ENCODE measurements at regions not wholly inside any gene's neighbourhood (a gene's known extent, or its start where the extent isn't known, plus 50 kb on each side); places are given as distances from the start of the nearest gene placed in this dataset.
A peak's percentile ranks its signal among the peaks of the same experiment; 100 is the strongest.
"Not testable (repeated sequence)": the region's sequence is repeated elsewhere in the genome, so short reads cannot be mapped to it uniquely, and the experiment has no call there.

- no peak for DNase-seq (ENCODE audit: low spot score)
These were observed 131.6 kb downstream of the GLUL start for GRCh38 chr1:182259968-182260367.

GRCh38 chr1:182259229-182259872 lies 132.2 kb downstream of the GLUL start:
- DNase-seq (ENCODE audit: low spot score), result peak; percentile 85

DNA sequence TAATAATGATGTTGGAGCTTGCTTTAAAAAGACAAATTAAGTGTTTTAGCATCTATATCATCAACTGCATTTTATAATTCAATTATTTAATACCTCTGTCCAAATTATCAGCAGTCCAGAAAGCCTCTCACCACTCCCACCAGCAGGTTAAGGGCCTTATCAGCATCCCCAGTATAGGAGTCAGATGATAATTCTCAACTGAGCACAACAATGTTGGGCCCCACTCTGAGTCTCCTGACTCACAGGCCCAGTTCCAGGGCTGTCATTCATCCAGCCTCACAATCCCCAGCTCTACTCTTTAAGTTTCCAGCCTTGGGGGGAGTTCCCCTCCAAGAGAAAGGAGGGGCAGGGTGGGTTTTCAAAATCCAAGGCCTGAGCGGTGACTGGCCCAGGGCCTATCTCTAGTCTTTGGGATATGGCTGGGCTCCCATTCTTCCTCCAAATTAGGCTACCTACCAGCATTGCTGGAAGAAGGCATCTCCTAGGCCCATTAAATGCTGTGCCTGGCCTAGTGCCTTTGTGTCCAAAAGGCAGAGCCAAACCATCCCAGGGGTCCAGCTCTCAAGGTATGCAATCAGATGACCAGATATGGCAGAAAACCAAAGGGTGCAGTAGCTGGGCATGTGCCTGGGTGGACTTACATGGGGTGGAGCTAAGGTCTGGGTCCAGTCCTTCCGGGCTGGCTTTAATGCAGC lies 134.1 kb downstream of the GLUL start:
- DNase-seq (ENCODE audit: low spot score), result no peak

- no peak for DNase-seq (ENCODE audit: low spot score)
These were observed 134.7 kb downstream of the GLUL start for GRCh38 chr1:182256931-182257330.

- no peak for DNase-seq (ENCODE audit: low spot score)
These were observed 136.1 kb downstream of the GLUL start for GRCh38 chr1:182255494-182255893.

DNA sequence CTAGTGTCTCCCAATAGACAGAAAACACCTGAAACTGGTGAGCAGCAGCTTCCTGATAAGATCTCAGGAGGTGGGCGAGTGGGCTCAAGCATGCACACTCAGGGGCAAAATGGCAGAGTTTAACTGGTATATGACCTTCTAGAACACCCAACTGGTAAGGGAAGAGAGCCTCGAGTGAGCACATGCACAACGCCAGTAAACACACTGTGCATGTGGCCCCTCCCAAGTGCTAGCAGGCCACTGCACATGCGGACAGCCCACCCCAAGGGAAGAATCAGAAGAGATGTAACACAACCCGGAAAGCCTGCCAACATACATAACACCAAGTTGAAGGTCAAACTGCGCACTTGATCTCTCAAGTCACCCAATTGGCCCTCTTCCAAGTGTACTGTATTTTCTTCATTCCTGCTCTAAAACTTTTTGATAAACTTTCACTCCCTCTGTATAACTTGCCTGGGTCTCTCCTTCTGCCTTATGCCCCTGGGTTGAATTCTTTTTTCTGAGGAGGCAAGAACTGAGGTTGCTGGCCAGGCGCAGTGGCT lies 138.2 kb downstream of the GLUL start:
- DNase-seq (ENCODE audit: low spot score), result no peak

- DNase-seq (ENCODE audit: low spot score), result no peak
These were observed 140.0 kb downstream of the GLUL start for GRCh38 chr1:182251561-182251960.

DNA sequence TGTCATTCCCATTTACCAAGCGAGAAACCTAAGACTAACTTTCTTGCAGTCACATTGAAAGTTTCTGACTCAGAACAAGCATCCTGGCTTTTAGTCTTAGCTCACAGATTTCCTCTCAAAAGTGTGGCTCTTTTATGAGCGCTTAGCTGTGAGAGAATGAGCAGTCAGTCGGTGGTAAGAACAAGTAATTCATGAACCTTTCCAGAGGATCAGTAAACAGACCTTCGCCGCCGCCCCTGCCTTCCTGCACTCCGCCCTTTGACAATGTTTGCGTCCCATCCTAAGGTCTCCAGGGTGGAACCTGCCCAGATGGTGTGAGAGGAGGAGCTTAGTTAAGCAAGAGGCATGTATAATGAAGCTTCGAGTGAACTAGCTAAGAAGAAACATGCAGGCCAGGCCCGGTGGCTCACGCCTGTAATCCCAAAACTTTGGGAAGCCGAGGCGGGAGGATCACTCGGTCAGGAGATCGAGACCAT lies 142.4 kb downstream of the GLUL start:
- no peak for DNase-seq (ENCODE audit: low spot score)

DNA sequence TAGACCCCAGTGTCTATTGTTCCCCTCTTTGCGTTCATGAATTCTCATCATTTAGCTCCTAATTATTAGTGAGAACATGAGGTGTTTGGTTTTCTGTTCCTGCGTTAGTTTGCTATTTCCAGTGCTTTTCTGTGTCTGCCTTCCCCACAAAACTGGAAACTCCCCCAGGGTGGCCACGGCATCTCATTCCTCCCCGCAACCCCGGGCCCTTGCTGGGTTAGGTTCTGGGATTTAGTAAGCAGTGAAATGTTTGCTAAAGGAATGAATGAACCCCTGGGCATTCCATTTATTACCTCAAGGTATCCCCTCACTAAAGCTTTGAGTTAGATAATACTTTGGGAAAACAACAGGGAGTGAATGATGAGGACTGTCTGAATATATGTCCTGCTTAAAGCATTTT lies 142.9 kb downstream of the GLUL start:
- no peak for DNase-seq (ENCODE audit: low spot score)

DNA sequence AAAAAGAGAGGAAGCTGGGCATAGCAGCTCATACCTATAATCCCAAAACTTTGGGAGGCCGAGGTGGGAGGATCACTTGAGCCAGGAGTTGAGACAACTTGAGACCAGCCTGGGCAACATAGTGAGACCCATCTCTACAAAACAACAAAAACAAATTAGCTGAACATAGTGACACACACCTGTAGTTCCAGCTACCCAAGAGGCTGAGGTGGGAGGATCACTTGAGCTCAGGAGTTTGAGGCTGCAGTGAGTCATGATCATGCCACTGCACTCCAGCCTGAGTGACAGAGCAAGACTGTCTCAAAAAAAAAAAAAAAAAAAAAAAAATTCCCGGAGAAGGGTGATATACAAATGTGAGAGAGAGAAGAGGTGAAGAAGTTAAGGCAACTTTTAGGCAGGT lies 143.8 kb downstream of the GLUL start:
- not testable (repeated sequence) for DNase-seq (ENCODE audit: low spot score)

DNA sequence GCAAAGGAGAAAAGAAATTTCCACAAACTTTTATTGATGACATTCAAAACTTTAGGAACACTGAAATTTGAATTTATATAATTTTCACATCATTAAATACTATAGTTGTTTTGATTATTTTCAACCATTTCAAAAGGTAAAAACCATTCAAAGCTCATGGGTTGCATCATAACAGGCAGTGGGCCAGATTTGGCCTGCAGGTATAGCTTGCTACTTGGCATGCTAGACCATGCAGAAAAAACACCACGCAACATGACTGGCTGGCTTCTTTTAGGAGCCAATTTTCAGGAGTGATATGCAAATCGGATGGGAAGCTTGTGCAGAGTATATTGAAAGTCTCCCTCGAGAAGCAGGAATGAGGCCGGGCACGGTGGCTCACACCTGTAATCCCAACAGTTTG lies 144.8 kb downstream of the GLUL start:
- no peak for DNase-seq (ENCODE audit: low spot score)

DNA sequence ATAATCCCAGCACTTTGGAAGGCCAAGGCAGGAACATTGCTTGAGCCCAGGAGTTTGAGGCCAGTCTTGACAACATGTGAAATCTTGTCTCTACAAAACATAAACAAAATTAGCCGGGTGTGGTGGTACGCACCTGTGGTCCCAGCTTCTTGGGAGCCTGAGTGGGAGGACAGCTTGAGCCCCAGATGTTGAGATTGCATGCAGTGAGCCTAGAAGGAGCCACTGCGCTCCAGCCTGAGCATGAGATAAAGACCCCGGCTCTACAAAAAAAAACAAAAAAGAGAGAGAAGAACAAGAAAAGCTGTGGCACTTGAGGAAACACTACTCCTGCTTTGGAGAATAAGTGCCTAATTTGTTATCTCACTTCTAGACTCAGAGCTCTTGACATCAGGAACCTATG lies 146.6 kb downstream of the GLUL start:
- no peak for DNase-seq (ENCODE audit: low spot score)

DNA sequence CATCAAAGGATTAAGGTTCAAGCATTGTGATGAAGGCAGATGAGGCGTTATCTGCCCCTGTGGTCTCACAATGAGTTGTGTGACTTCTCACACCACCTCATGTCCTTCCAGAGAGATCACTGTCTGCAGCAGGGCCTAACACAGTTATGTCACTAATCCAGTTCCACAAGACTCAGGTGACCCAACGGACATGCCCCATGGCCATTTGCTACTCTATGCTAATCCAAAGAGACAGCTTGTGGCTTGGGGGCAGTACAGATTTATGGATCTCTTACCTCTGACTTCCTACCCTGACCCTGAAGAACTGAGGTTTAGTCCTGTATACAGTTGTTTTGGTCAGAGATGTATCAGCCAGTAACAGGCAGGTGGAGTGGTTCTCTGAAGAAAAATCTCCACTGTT lies 147.1 kb downstream of the GLUL start:
- no peak for DNase-seq (ENCODE audit: low spot score)

DNA sequence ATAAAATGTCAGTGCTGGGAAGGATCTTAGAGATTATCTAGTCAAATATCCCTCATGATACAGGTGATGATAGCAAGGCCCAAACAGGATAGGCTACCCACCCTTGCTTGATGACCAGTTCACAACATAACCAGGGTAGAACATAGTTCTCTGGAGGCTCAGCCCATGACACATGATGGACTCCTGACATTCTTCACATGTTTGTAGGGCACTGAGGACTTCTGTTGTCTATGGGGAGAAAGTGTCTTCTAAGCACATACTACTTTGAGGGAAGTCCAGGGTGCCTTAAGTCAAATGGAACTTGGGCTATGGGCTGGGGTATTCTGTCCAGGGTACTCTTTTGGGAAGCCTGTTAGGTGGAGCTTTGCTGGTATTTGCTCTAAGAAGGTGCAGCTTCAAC lies 148.9 kb downstream of the GLUL start:
- DNase-seq (ENCODE audit: low spot score), result no peak

DNA sequence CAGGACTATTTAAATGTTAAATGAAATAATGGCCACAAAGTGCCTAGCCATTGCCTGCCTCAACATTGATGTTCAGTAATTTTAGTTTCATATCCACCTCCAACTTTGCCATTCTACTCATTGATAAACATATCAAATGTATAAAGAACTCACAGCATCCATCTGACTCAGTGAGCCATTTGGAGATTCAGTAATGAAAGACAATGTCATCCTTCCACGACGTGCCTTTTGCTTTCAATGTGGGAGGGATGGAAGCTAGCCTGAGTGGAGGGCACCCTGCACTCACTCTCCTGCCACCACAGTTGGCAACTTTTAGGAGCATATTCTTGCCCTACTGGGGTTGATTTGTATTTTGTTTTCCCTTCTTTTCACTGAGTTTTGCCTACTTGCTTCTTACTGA lies 151.5 kb downstream of the GLUL start:
- no peak for DNase-seq (ENCODE audit: low spot score)

DNA sequence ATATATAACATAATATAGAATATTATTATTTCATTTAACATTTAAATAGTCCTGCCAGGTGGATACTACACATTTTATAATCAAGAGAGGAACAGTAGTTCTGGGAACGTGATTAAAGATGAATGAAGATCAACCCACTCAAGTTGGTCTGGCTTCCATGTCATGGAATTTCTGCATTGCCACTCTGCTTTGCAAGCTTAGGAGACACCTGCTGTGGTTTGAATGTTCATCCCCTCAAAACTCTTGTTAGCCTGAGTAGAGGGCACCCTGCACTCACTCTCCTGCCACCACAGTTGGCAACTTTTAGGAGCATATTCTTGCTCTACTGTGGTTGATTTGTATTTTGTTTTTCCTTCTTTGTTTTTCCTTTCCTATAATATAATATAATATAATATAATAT lies 153.2 kb downstream of the GLUL start:
- no peak for DNase-seq (ENCODE audit: low spot score)

GRCh38 chr1:182237329-182237728 lies 154.3 kb downstream of the GLUL start:
- DNase-seq (ENCODE audit: low spot score), result no peak

- DNase-seq (ENCODE audit: low spot score), result no peak
These were observed 154.9 kb downstream of the GLUL start for GRCh38 chr1:182236651-182237077.

DNA sequence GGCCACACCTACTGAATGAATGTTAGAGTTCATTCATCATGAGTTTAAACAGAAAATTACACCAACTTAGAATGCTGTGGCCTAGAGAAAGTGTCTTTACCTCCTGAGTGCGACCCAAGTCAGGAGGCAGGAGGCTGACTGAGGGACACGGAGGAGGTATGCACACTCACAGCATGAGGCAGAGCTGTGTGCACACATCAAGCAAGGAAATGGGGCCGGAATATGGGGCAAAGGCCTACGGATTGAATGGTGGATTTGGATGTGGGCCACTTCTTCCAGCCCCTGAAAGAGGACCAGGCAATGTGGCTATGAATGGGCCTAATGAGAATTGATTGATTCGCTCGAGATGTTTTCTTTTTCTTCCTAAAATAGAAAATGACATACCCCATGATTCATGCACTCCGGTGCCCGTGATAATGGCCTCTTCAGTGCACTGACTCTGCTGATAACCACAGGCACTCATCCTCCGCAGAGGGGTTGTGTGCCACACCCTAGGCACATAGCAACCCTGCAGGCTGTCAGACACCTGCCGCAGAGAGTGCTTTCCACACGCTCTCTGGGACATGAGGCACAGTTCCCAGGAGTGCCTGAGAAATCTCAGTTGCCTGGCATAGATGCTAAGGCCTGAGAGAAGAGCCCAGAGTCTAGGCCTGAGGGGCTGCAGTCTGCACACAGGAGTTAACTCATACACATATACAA lies 155.5 kb downstream of the GLUL start:
- peak; percentile 79 for DNase-seq (ENCODE audit: low spot score)

DNA sequence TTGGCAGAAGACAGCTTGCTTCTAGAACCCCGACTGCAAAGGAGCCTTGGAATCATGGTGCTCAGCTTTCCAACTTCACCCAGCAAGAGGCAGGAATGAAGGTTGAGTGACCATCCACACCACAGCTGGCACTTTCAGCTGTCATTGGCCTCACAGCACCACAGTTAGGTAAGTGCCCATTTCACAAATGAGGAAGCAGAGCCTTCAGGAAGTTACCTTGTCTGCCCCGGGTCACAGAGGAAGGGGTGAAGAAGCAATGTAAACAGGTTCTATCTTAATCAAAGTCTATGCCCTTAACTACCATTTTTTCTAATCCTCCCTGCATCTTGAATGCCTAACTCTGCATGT lies 156.0 kb downstream of the GLUL start:
- no peak for DNase-seq (ENCODE audit: low spot score)

DNA sequence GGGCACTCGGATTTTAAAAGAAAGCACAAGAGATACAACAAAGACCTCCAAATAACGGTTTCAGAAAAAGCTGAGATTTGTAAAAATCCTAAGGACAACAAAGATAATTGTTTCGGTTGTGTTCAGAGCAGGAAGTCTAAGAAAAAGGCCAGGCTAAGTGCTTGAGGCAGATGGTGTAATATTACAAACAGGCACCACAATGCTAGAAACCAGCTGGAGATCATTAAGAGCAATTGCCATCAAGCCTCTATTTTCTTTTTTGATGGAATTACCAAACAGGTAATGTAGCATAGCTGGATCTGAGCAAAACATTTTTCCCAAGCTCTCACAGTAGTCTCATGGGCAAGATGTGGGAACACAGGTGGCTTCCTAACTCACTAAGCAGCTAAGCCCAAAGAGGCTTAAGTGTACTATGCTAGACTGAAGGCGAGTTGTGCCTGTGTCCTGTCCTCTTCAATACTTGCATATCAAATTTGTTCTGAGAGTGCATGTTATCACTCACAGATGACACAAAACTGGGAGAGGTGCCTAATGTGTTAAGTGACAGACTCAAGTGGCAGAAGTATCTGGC lies 161.6 kb downstream of the GLUL start:
- DNase-seq (ENCODE audit: low spot score), result no peak

DNA sequence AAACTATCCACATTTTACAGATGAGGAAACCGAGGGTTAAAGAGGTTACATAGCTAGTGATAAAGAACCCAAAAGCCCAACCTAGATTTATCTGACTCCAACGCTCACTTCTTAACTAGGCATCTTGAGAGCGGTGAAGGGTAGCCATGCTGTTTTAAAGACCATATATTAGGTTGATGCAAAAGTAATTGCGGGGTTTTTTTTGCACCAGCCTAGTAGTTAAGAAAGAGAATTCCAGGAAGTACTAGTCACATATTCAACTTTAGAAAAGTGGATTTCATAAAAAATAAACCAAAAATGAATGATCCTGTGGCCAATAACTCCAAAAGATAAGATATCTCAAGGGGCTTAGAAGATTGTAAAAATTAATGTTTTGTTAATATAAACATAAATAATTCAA lies 162.1 kb downstream of the GLUL start:
- no peak for DNase-seq (ENCODE audit: low spot score)
